ENCODE measurements at regions not wholly inside any gene's neighbourhood (a gene's known extent, or its start where the extent isn't known, plus 50 kb on each side); places are given as distances from the start of the nearest gene placed in this dataset.

DNA sequence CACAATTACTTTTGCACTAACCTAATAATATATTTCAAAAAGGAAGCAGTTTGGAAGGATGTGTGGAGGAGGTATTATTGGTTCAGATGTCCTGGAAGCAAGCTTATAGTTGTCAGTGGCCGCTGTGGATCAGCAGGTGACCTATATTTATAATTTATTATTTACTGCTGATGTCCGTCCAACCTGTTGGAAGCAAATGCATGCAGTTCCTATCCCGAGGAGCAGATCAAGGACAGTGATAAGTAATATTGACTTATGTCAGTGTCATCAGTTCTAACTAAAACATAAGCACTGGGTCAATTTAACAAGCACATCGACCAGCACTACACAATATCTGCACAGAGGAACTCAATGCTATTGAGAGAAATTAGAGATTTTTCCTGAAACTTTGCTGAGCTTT is 270.1 kb downstream of the BRINP2 start:
- Histone ChIP-seq H3K4me3 (replicated peaks; ENCODE audit: insufficient read depth, low read length) (no peak overlapping the region), H3K27me3 (ENCODE audit: insufficient read depth, poor library complexity, severe bottlenecking) (no peaks in the 10 kb centered on the region), H3K27ac (replicated peaks) (no peak overlapping the region)
- TF ChIP-seq, protein P1, sequence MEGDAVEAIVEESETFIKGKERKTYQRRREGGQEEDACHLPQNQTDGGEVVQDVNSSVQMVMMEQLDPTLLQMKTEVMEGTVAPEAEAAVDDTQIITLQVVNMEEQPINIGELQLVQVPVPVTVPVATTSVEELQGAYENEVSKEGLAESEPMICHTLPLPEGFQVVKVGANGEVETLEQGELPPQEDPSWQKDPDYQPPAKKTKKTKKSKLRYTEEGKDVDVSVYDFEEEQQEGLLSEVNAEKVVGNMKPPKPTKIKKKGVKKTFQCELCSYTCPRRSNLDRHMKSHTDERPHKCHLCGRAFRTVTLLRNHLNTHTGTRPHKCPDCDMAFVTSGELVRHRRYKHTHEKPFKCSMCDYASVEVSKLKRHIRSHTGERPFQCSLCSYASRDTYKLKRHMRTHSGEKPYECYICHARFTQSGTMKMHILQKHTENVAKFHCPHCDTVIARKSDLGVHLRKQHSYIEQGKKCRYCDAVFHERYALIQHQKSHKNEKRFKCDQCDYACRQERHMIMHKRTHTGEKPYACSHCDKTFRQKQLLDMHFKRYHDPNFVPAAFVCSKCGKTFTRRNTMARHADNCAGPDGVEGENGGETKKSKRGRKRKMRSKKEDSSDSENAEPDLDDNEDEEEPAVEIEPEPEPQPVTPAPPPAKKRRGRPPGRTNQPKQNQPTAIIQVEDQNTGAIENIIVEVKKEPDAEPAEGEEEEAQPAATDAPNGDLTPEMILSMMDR (IDR thresholded peaks at IDR 0.05; ENCODE audit: insufficient read depth, low read length) = no peak
- TF ChIP-seq, protein P2, sequence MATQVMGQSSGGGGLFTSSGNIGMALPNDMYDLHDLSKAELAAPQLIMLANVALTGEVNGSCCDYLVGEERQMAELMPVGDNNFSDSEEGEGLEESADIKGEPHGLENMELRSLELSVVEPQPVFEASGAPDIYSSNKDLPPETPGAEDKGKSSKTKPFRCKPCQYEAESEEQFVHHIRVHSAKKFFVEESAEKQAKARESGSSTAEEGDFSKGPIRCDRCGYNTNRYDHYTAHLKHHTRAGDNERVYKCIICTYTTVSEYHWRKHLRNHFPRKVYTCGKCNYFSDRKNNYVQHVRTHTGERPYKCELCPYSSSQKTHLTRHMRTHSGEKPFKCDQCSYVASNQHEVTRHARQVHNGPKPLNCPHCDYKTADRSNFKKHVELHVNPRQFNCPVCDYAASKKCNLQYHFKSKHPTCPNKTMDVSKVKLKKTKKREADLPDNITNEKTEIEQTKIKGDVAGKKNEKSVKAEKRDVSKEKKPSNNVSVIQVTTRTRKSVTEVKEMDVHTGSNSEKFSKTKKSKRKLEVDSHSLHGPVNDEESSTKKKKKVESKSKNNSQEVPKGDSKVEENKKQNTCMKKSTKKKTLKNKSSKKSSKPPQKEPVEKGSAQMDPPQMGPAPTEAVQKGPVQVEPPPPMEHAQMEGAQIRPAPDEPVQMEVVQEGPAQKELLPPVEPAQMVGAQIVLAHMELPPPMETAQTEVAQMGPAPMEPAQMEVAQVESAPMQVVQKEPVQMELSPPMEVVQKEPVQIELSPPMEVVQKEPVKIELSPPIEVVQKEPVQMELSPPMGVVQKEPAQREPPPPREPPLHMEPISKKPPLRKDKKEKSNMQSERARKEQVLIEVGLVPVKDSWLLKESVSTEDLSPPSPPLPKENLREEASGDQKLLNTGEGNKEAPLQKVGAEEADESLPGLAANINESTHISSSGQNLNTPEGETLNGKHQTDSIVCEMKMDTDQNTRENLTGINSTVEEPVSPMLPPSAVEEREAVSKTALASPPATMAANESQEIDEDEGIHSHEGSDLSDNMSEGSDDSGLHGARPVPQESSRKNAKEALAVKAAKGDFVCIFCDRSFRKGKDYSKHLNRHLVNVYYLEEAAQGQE (IDR thresholded peaks at IDR 0.05; ENCODE audit: insufficient replicate concordance, low read depth) = no peak
- TF ChIP-seq POLR2AphosphoS5 (IDR thresholded peaks at IDR 0.05; ENCODE audit: low read depth) (no peak), SPI1 (IDR thresholded peaks at IDR 0.05; ENCODE audit: borderline replicate concordance, low read depth) (no peak), GABPA (IDR thresholded peaks at IDR 0.05; ENCODE audit: low read depth) (no peak)
- DNase-seq (ENCODE audit: low read depth in 1 of 2, low spot score in 1 of 2) = no peak

DNA sequence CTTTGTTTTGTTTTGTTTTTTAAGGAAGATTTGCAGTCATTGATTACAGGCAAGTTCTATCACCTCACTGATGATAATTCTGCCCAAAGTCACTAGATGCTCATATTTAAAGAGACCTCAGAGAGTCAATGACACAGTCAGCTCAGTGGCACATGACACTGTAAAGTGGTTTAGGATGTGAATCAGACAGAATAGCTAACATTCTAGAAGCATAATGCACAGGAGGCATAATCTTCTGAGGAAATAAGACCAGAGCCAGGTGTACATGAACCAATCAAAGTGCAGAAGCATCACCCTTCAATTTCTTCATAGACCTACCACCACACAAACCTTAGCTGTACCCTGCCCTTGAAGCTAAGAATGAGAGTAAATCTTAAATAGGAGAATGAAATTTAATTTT is 268.5 kb downstream of the BRINP2 start:
- TF ChIP-seq GABPA (IDR thresholded peaks at IDR 0.05; ENCODE audit: low read depth) (no peak), SPI1 (IDR thresholded peaks at IDR 0.05; ENCODE audit: borderline replicate concordance, low read depth) (no peak), POLR2AphosphoS5 (IDR thresholded peaks at IDR 0.05; ENCODE audit: low read depth) (no peak)
- TF ChIP-seq, protein P2 (IDR thresholded peaks at IDR 0.05; ENCODE audit: insufficient replicate concordance, low read depth) = no peak
- TF ChIP-seq, protein P1 (IDR thresholded peaks at IDR 0.05; ENCODE audit: insufficient read depth, low read length) = no peak
- no peak for DNase-seq (ENCODE audit: low read depth in 1 of 2, low spot score in 1 of 2)
- Histone ChIP-seq H3K27me3 (ENCODE audit: insufficient read depth, poor library complexity, severe bottlenecking) (peaks cover 2% of the 10 kb centered on the region), H3K27ac (replicated peaks) (no peak overlapping the region), H3K4me3 (replicated peaks; ENCODE audit: insufficient read depth, low read length) (no peak overlapping the region)

DNA sequence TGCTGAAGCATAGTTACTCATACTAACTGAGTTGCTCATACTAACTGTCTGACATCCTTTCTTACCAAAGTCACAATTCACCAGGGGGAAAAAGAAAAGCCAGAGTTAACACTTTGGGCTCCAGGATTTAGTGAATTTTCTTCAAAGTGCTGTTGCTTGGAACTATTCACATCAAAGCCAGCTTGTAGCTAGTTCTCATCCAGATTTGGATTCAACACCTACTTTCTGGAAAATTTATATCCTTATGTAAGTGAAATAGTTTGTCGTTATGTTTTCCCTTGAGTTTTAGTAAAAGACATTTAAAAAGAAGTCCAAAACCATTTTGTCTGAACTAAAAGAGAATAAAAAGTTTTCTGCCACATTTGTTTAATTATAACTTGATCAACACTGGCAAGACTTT is 264.6 kb downstream of the BRINP2 start:
- DNase-seq (ENCODE audit: low read depth in 1 of 2, low spot score in 1 of 2) = no peak
- no peak overlapping the region for H3K27ac ChIP-seq (replicated peaks)
- H3K4me3 ChIP-seq (replicated peaks; ENCODE audit: insufficient read depth, low read length) = no peak overlapping the region
- TF ChIP-seq POLR2AphosphoS5 (IDR thresholded peaks at IDR 0.05; ENCODE audit: low read depth) = no peak
- TF ChIP-seq, protein P1 (IDR thresholded peaks at IDR 0.05; ENCODE audit: insufficient read depth, low read length) = no peak
- TF ChIP-seq SPI1 (IDR thresholded peaks at IDR 0.05; ENCODE audit: borderline replicate concordance, low read depth) = no peak
- TF ChIP-seq GABPA (IDR thresholded peaks at IDR 0.05; ENCODE audit: low read depth) = no peak
- TF ChIP-seq, protein P2 (IDR thresholded peaks at IDR 0.05; ENCODE audit: insufficient replicate concordance, low read depth) = no peak
- peaks cover 2% of the 10 kb centered on the region for H3K27me3 ChIP-seq (ENCODE audit: insufficient read depth, poor library complexity, severe bottlenecking)
